GM19468 (cell line): ENCODE measurements at regions not wholly inside any gene's neighbourhood (a gene's known extent, or its start where the extent isn't known, plus 50 kb on each side); places are given as distances from the start of the nearest gene placed in this dataset.

Experiments
- ATAC-seq: cut with Tn5 transposase; IDR thresholded peaks from one replicate; pipeline ENCODE4 v1.9.1; 2021; ENCODE audit warnings: mild to moderate bottlenecking, moderate library complexity, moderate number of reproducible peaks; ENCODE audit not compliant: unreplicated experiment; ENCODE audit errors: extremely low read depth

DNA sequence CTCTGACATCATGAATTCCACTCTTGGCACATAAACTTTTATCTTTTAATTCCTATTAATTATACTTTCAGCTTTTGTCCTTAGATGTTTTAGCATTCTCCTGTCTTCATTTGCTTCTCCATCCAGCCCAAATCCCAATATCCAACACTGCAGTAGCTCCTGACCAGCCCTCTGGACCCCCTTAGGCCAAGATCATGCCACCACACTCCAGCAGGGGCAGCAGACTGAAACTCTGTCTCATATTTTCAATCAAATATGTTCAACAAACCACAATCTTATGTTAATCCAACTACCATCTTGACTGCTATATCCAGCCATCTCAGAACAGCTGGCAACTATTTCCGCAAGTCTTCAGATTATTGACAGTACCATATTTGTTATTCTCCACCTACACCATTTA, 315.8 kb upstream of the ROBO2 start:
- ATAC-seq = no peak

GRCh38 chr3:76724706-76725105, 315.2 kb upstream of the ROBO2 start:
- no peak for ATAC-seq

DNA sequence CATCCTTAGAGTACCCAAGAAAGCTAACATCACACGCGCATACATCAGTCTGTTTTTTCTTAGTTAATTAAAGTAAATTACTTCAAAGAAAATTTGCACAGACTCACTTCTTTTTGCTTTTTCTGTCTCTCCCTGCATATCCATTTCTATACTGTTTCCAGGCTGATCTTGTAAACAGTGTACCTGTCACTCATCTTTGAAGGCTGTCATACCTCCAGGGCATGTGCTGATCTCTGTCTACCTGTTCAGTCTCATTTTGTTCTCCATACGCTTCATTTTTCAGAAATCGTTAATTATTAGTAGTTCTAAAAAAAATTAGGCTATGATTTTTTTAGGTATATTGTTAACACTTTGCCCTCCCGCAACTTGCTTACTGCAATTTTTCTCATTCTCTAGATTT, 313.9 kb upstream of the ROBO2 start:
- no peak for ATAC-seq

GRCh38 chr3:76728426-76728825, 311.5 kb upstream of the ROBO2 start:
- no peak for ATAC-seq

DNA sequence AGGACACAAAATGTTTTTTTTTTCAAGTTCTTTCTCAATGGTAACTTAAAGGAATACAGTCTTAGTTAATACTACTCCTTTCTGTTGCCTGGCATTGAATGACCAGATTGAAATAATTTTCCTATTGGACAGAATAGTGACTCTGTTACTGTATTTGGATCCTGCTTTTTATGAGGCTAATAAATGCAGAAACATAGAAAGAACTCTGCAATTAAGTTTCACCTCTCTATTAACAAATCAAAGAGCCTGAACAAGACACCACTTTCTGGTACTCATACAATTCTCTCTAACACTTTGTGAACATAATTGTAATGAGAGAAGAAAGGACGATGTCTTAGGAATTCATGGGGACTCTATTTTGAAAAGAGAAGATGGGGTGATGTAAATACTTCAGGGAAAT, 308.4 kb upstream of the ROBO2 start:
- no peak for ATAC-seq

- no peak for ATAC-seq
Observed at GRCh38 chr3:76733073-76733759, 306.7 kb upstream of the ROBO2 start.

DNA sequence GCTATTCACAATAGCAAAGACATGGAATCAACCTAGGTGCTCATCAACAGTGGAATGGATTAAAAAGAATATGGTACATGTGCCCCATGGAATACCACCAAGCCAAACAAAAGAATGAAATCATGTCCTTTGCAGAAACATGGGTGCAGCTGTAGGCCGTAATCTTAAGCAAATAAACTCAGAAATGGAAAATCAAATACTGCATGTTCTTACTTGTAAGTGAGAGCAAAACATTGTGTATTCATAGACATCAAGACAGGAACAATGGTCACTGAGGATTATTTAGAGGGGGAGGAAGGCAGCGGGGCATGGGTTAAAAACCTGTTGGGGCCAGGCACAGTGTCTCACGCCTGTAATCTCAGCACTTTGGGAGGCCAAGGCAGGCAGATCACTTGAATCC, 304.7 kb upstream of the ROBO2 start:
- no peak for ATAC-seq

GRCh38 chr3:76753599-76753998, 286.3 kb upstream of the ROBO2 start:
- no peak for ATAC-seq

- ATAC-seq = no peak
Observed at GRCh38 chr3:76754247-76754646, 285.7 kb upstream of the ROBO2 start.

- no peak for ATAC-seq
Observed at GRCh38 chr3:76756577-76756976, 283.3 kb upstream of the ROBO2 start.

DNA sequence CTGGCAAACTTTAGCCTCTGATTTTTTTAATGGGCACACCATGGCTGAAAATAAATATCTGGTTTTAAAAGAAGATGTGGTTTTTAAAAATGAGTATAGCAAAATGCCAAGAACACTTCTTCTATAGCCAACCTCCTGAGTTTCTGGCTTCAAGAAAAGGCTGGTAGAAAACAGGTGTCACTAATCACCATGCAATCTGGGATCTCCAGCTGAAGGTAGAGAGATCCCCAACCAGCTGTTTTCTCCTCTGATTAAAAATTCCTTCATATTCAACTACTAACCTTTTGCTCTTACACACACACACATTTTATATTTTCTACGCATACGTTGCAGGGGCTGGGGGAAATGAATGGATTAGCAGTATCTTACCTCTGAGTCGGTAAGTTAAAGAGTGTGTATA, 279.6 kb upstream of the ROBO2 start:
- no peak for ATAC-seq

DNA sequence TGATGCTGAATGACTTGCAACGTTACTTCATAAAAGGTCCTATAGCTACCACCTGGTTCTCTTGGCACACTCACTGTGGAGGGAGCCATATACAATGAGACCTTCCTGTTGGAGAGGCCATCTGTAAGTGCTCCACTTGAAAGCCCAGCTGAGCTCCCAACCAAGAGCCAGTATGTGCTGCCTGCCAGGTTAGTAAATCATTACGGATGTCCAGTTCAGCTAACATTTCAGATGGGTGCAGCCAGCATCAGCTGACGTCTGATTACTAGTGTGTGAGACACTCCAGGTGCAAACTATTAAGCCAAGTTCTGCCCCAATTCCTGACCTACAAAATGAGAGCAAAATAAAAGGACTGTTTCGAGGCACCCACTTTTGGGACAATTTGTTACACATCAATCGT, 274.4 kb upstream of the ROBO2 start:
- ATAC-seq = no peak

DNA sequence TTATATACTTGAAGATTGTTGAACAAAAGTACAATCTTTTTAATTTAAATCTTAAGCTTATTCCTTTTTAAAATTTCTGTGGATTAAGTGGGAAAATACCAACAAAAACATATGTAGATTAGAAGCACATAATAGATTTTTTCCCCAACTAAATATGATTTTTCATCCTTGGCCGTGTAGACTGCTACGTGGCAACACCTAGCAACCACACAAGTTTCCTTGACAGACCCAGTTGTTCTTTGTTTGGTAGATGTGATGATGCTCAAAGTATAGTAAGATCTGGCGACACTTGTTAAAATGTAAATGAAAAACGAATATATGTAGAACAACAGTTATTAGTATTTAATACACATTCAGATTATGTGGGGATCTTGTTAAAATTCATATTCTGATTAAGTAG, 271.0 kb upstream of the ROBO2 start:
- no peak for ATAC-seq

- no peak for ATAC-seq
Observed at GRCh38 chr3:76776927-76777326, 263.0 kb upstream of the ROBO2 start.

DNA sequence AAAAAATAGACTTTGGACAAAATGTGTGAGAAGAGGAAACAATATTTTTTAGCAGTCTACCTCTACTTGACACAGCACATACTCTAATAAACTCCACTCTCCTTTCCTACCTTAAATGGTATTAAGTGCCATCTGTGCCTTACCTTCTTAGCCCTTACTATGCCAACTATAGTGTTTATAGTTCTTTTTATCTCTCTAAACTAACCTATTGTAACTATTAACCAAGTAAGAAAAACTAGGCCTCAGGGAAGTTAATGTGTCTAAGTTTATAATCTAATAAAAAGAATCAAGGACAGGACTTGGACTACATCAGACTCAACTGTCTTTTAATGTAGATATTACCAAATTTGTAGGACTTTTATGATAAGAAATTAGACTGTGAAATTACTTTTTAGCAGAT, 251.7 kb upstream of the ROBO2 start:
- no peak for ATAC-seq

DNA sequence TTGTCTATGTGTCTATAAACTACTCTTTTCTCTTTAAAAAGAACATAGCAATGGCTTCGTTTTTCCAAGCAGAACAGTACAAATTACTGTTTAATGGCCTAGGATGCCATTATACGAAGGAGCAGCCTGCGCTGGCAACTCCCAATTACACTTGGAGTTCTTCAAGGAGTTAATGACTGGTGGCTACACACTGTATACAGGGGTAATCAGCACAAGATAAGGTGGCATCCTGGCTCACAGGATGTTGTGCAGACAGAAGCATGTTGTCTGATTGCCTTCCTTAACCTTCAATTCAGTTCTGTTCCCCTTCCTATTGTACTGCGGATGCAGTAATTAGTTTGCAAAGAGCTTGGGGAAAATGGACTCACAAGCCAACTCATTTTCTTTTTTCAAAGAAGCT, 250.7 kb upstream of the ROBO2 start:
- no peak for ATAC-seq

DNA sequence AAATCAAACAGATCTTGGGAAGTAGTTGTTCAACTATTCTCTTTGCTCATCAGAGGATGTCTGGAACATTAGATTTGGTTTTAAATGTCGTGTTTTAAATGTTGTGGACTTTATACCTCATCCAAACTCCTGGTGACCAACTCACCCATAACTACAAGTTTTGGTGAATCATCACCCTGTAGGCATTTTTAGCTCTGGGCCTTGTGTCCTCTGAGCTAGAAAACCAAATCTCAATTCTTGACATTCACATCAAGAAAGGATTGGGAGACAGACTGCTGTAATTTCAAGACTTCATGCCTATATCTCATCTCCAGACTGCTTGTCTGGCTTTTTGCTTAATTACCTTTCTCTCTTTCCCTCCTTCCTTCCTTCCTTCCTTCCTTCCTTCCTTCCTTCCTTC, 228.5 kb upstream of the ROBO2 start:
- no peak for ATAC-seq

- no peak for ATAC-seq
Observed at GRCh38 chr3:76812649-76813242, 227.2 kb upstream of the ROBO2 start.

DNA sequence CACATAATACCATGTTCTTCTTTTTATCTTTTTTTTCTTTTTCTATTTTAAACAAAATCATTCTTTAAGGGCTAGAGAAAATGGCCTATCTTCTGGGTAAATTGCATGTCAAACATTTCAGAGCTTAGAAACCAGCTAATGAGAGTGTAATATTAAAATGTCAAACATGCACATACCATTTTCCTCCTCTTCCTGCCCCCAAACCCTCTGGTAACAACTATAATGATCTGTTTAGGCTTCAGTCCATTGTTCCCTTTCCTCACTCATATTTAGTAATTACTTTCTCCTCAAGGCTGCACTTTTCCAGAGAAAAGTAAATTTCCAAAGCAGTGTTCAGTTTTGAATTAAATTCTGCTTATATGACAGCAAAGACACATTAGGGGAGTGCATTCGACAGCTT, 224.3 kb upstream of the ROBO2 start:
- ATAC-seq = no peak

- no peak for ATAC-seq
Observed at GRCh38 chr3:76820481-76820880, 219.4 kb upstream of the ROBO2 start.

- no peak for ATAC-seq
Observed at GRCh38 chr3:76824658-76825240, 215.2 kb upstream of the ROBO2 start.

DNA sequence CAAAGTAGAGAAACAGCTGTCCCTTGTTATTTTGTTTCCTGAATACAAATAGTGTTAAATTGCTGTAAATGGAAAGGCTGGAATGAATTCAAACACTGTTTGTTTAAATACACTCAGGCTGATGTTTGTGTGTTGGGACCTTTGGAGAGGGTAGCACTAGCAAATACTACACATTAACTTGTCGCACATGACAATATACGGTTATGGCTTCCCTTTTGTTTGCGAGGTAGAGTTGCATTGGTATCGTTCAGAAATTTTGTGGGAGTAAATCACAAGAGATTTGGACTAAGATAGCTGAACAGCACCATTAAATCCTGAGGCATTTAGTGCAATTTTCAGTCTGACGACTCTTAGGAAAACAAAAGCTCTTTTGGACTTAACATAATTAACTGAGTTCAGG, 213.0 kb upstream of the ROBO2 start:
- no peak for ATAC-seq
